GM12875 (cell line): ENCODE measurements at regions not wholly inside any gene's neighbourhood (a gene's known extent, or its start where the extent isn't known, plus 50 kb on each side); places are given as distances from the start of the nearest gene placed in this dataset.

Experiments
- H3K4me3 ChIP-seq: one replicate; pipeline ENCODE4 v1.5.1; 2011; ENCODE audit warnings: low read depth, low read length, control low read depth
- CTCF ChIP-seq: IDR thresholded peaks from 2 replicates; pipeline ENCODE4 v1.5.1; 2011; ENCODE audit warnings: low read depth, mild to moderate bottlenecking, control low read depth, inconsistent platforms, low read length, moderate library complexity, borderline replicate concordance; ENCODE audit not compliant: insufficient read depth

GRCh38 chr4:106603471-106603870 is 234.9 kb upstream of the GIMD1 start:
- no peak for TF ChIP-seq CTCF
- H3K4me3 ChIP-seq = no peak overlapping the region

GRCh38 chr4:106602711-106603110 is 234.1 kb upstream of the GIMD1 start:
- TF ChIP-seq CTCF = no peak
- no peak overlapping the region for H3K4me3 ChIP-seq

GRCh38 chr4:106601519-106601918 is 232.9 kb upstream of the GIMD1 start:
- no peak overlapping the region for H3K4me3 ChIP-seq
- TF ChIP-seq CTCF = no peak

- no peak for TF ChIP-seq CTCF
These were observed 227.3 kb upstream of the GIMD1 start for GRCh38 chr4:106595906-106596305.

GRCh38 chr4:106594291-106594952 is 225.8 kb upstream of the GIMD1 start:
- no peak overlapping the region for H3K4me3 ChIP-seq
- no peak for TF ChIP-seq CTCF

More at GRCh38 chr4:106595906-106596305, 227.3 kb upstream of the GIMD1 start:
- H3K4me3 ChIP-seq = no peak overlapping the region

GRCh38 chr4:106588891-106589290 is 220.3 kb upstream of the GIMD1 start:
- no peak overlapping the region for H3K4me3 ChIP-seq
- no peak for TF ChIP-seq CTCF

GRCh38 chr4:106587558-106587957 is 219.0 kb upstream of the GIMD1 start:
- no peak overlapping the region for H3K4me3 ChIP-seq
- TF ChIP-seq CTCF = no peak
